GM23248 (cell line): ENCODE measurements at regions not wholly inside any gene's neighbourhood (a gene's known extent, or its start where the extent isn't known, plus 50 kb on each side); places are given as distances from the start of the nearest gene placed in this dataset.
A peak's percentile ranks its signal among the peaks of the same experiment; 100 is the strongest.

ENCODE experiments used
- DNase-seq: peaks from one replicate; pipeline ENCODE4 v3.0.0-alpha.2; 2015
- H2AFZ ChIP-seq: fragments of 200-600 bp; sonication (generic); 2 replicates; pipeline ENCODE4 v1.6.1; 2016; ENCODE audit warnings: antibody characterized with exemption
- H3F3A ChIP-seq: fragments of 200-600 bp; sonication (generic); 2 replicates; pipeline ENCODE4 v1.6.1; 2016; ENCODE audit warnings: mild to moderate bottlenecking, antibody characterized with exemption, mixed run types; ENCODE audit not compliant: insufficient read depth
- H3K27ac ChIP-seq: fragments of 200-600 bp; sonication (generic); 2 replicates; pipeline ENCODE4 v1.5.1; 2016; ENCODE audit warnings: mild to moderate bottlenecking
- H3K27me3 ChIP-seq: fragments of 200-600 bp; sonication (generic); replicated peaks from 2 replicates; pipeline ENCODE4 v1.6.1; 2016; ENCODE audit warnings: mild to moderate bottlenecking; ENCODE audit not compliant: insufficient read depth
- H3K36me3 ChIP-seq: fragments of 200-600 bp; sonication (generic); 2 replicates; pipeline ENCODE4 v1.6.1; 2016; ENCODE audit warnings: low read depth, mild to moderate bottlenecking
- H3K4me1 ChIP-seq: fragments of 200-600 bp; sonication (generic); 2 replicates; pipeline ENCODE4 v1.6.1; 2016; ENCODE audit warnings: mild to moderate bottlenecking; ENCODE audit not compliant: insufficient read depth
- H3K4me2 ChIP-seq: fragments of 200-600 bp; sonication (generic); one replicate; pipeline ENCODE4 v1.6.1; 2016; ENCODE audit warnings: mild to moderate bottlenecking; ENCODE audit not compliant: unreplicated experiment
- H3K4me3 ChIP-seq: fragments of 200-600 bp; sonication (generic); 2 replicates; pipeline ENCODE4 v1.5.1; 2016; ENCODE audit warnings: mild to moderate bottlenecking
- H3K79me2 ChIP-seq: fragments of 200-600 bp; sonication (generic); 2 replicates; pipeline ENCODE4 v1.6.1; 2016; ENCODE audit warnings: mild to moderate bottlenecking; ENCODE audit not compliant: insufficient read depth
- H3K9ac ChIP-seq: fragments of 200-600 bp; sonication (generic); 2 replicates; pipeline ENCODE4 v1.6.1; 2016; ENCODE audit warnings: mild to moderate bottlenecking
- H3K9me2 ChIP-seq: fragments of 200-600 bp; sonication (generic); 2 replicates; pipeline ENCODE4 v1.6.1; 2016; ENCODE audit warnings: mixed run types, mild to moderate bottlenecking, moderate library complexity; ENCODE audit not compliant: insufficient read depth
- H3K9me3 ChIP-seq: fragments of 200-600 bp; sonication (generic); one replicate; pipeline ENCODE4 v1.6.1; 2017; ENCODE audit warnings: low read depth
- H4K20me1 ChIP-seq: fragments of 200-600 bp; sonication (generic); 2 replicates; pipeline ENCODE4 v1.6.0; 2016; ENCODE audit not compliant: insufficient read depth
- EZH2 ChIP-seq: fragments of 200-600 bp; sonication (generic); IDR thresholded peaks from 2 replicates; pipeline ENCODE4 v1.6.1; 2018; ENCODE audit warnings: antibody characterized with exemption, mild to moderate bottlenecking; ENCODE audit not compliant: insufficient read depth, poor library complexity, severe bottlenecking
- EZH2phosphoT487 ChIP-seq: fragments of 200-600 bp; sonication (generic); IDR thresholded peaks from 2 replicates; pipeline ENCODE4 v1.6.1; 2018; ENCODE audit warnings: antibody characterized with exemption, moderate library complexity, mild to moderate bottlenecking, low read depth; ENCODE audit not compliant: insufficient read depth
- WGBS, 2 experiments: methylation state at CpG; one replicate each; pipeline ENCODE4 v1.1.6; 2015 to 2017; ENCODE audit warnings: low lambda C conversion rate in 2 of 2, low coverage in 1 of 2; ENCODE audit errors: missing lambda C conversion rate in 2 of 2; 5-methylcytosine and 5-hydroxymethylcytosine counted together
- in situ Hi-C: fragments of 300-500 bp; cut with MboI; formaldehyde crosslinking; loops from 2 replicates; pipeline ENCODE4 v1.15.0; 2020

GRCh38 chr1:234875953-234876855 is 252.4 kb downstream of the TOMM20 start:
- TF ChIP-seq EZH2 (no peak), EZH2phosphoT487 (no peak)

GRCh38 chr1:234875328-234875952 is 253.2 kb downstream of the TOMM20 start:
- Histone ChIP-seq H3K9ac (no peak overlapping the region), H4K20me1 (no peaks in the 10 kb centered on the region), H3K36me3 (no peaks in the 10 kb centered on the region), H3K79me2 (no peaks in the 10 kb centered on the region), H3K4me1 (0 out of 2 replicates have a peak, but pooled peaks cover 4% of the 10 kb centered on the region), H3F3A (no peaks in the 10 kb centered on the region), H3K4me3 (no peak overlapping the region), H3K27ac (no peak overlapping the region), H2AFZ (no peak overlapping the region), H3K27me3 (no peaks in the 10 kb centered on the region), H3K9me2 (no peaks in the 10 kb centered on the region), H3K9me3 (no peaks in the 10 kb centered on the region), H3K4me2 (no peak overlapping the region)
- no peak for DNase-seq
- WGBS, 2 experiments = 90 to 92% methylated on average over 16 to 17 of the region's 17 CpGs
- in situ Hi-C loops = no loop called here
- TF ChIP-seq EZH2 = no peak
- no peak for TF ChIP-seq EZH2phosphoT487

More at GRCh38 chr1:234875953-234876855, 252.4 kb downstream of the TOMM20 start:
- Histone ChIP-seq H3K4me1 (0 out of 2 replicates have a peak, but pooled peaks cover 4% of the 10 kb centered on the region), H3K79me2 (no peaks in the 10 kb centered on the region), H3K36me3 (no peaks in the 10 kb centered on the region), H3K9me3 (no peaks in the 10 kb centered on the region), H2AFZ (no peak overlapping the region), H3F3A (no peaks in the 10 kb centered on the region), H3K27me3 (no peaks in the 10 kb centered on the region), H3K4me3 (no peak overlapping the region), H3K27ac (no peak overlapping the region), H3K9ac (no peak overlapping the region), H4K20me1 (no peaks in the 10 kb centered on the region), H3K4me2 (no peak overlapping the region), H3K9me2 (no peaks in the 10 kb centered on the region)
- 81 to 82% methylated on average over 14 to 15 of the region's 15 CpGs for WGBS, 2 experiments
- in situ Hi-C loops = no loop called here
- peak; percentile 44 for DNase-seq

GRCh38 chr1:234874291-234875288 is 254.0 kb downstream of the TOMM20 start:
- Histone ChIP-seq H2AFZ (peak overlapping the region; percentile 39), H3K27me3 (no peaks in the 10 kb centered on the region), H3K4me3 (no peak overlapping the region), H3F3A (no peaks in the 10 kb centered on the region), H3K79me2 (no peaks in the 10 kb centered on the region), H4K20me1 (no peaks in the 10 kb centered on the region), H3K9me2 (no peaks in the 10 kb centered on the region), H3K4me2 (no peak overlapping the region), H3K27ac (no peak overlapping the region), H3K36me3 (no peaks in the 10 kb centered on the region), H3K4me1 (0 out of 2 replicates have a peak, but pooled peaks cover 4% of the 10 kb centered on the region), H3K9me3 (no peaks in the 10 kb centered on the region), H3K9ac (no peak overlapping the region)
- in situ Hi-C loops = no loop called here
- no peak for TF ChIP-seq EZH2
- WGBS, 2 experiments = 72 to 73% methylated on average over 20 of the region's 20 CpGs
- peak; percentile 38 for DNase-seq
